KOPT-K1 (cell line): ENCODE measurements at regions not wholly inside any gene's neighbourhood (a gene's known extent, or its start where the extent isn't known, plus 50 kb on each side); places are given as distances from the start of the nearest gene placed in this dataset.

Experiments
- H3K27ac ChIP-seq: fragments of 200-600 bp; sonication (generic); 2 replicates; pipeline ENCODE4 v1.5.1; 2016; ENCODE audit warnings: antibody characterized with exemption, mild to moderate bottlenecking, low read depth, low read length; ENCODE audit not compliant: poor library complexity, severe bottlenecking
- H3K36me3 ChIP-seq: fragments of 200-600 bp; sonication (generic); 2 replicates; pipeline ENCODE4 v1.5.1; 2017; ENCODE audit warnings: antibody characterized with exemption, mild to moderate bottlenecking, low read length, moderate library complexity; ENCODE audit not compliant: insufficient read depth
- H3K9me3 ChIP-seq: fragments of 200-600 bp; sonication (generic); 2 replicates; pipeline ENCODE4 v1.5.1; 2017; ENCODE audit warnings: antibody characterized with exemption, low read length, mild to moderate bottlenecking; ENCODE audit not compliant: insufficient read depth, poor library complexity, severe bottlenecking

GRCh38 chr15:70201425-70201775, 103.7 kb upstream of the TLE3 start:
- H3K36me3 ChIP-seq: no peaks in the 10 kb centered on the region

GRCh38 chr15:70200511-70201424, 103.1 kb upstream of the TLE3 start:
- no peak overlapping the region for H3K27ac ChIP-seq
- H3K36me3 ChIP-seq: no peaks in the 10 kb centered on the region
- H3K9me3 ChIP-seq: no peaks in the 10 kb centered on the region

More at GRCh38 chr15:70201425-70201775, 103.7 kb upstream of the TLE3 start:
- H3K27ac ChIP-seq: no peak overlapping the region
- H3K9me3 ChIP-seq: no peaks in the 10 kb centered on the region

GRCh38 chr15:70199540-70200410, 102.1 kb upstream of the TLE3 start:
- no peaks in the 10 kb centered on the region for H3K9me3 ChIP-seq
- no peaks in the 10 kb centered on the region for H3K36me3 ChIP-seq
- no peak overlapping the region for H3K27ac ChIP-seq

- H3K27ac ChIP-seq: no peak overlapping the region
- H3K9me3 ChIP-seq: no peaks in the 10 kb centered on the region
- no peaks in the 10 kb centered on the region for H3K36me3 ChIP-seq
Observed at GRCh38 chr15:70199124-70199482, 101.4 kb upstream of the TLE3 start.

- no peak overlapping the region for H3K27ac ChIP-seq
- no peaks in the 10 kb centered on the region for H3K36me3 ChIP-seq
Observed at GRCh38 chr15:70198441-70199123, 100.9 kb upstream of the TLE3 start.

GRCh38 chr15:70197945-70198361, 100.2 kb upstream of the TLE3 start:
- Histone ChIP-seq H3K27ac (no peak overlapping the region), H3K9me3 (no peaks in the 10 kb centered on the region), H3K36me3 (no peaks in the 10 kb centered on the region)

More at GRCh38 chr15:70198441-70199123, 100.9 kb upstream of the TLE3 start:
- H3K9me3 ChIP-seq: no peaks in the 10 kb centered on the region

GRCh38 chr15:70197318-70197944, 99.7 kb upstream of the TLE3 start:
- H3K9me3 ChIP-seq: no peaks in the 10 kb centered on the region
- H3K27ac ChIP-seq: no peak overlapping the region
- no peaks in the 10 kb centered on the region for H3K36me3 ChIP-seq

- Histone ChIP-seq H3K27ac (peak overlapping the region; percentile 18), H3K9me3 (no peaks in the 10 kb centered on the region), H3K36me3 (no peaks in the 10 kb centered on the region)
Observed at GRCh38 chr15:70196372-70197316, 98.9 kb upstream of the TLE3 start.

GRCh38 chr15:70195587-70196305, 98.0 kb upstream of the TLE3 start:
- H3K9me3 ChIP-seq: no peaks in the 10 kb centered on the region
- H3K27ac ChIP-seq: no peak overlapping the region
- H3K36me3 ChIP-seq: no peaks in the 10 kb centered on the region

GRCh38 chr15:70195171-70195570, 97.5 kb upstream of the TLE3 start:
- Histone ChIP-seq H3K36me3 (no peaks in the 10 kb centered on the region), H3K9me3 (no peaks in the 10 kb centered on the region), H3K27ac (no peak overlapping the region)

- H3K36me3 ChIP-seq: no peaks in the 10 kb centered on the region
- H3K9me3 ChIP-seq: no peaks in the 10 kb centered on the region
- no peak overlapping the region for H3K27ac ChIP-seq
Observed at GRCh38 chr15:70194266-70194665, 96.5 kb upstream of the TLE3 start.

GRCh38 chr15:70193734-70194133, 96.0 kb upstream of the TLE3 start:
- Histone ChIP-seq H3K36me3 (no peaks in the 10 kb centered on the region), H3K27ac (no peak overlapping the region), H3K9me3 (no peaks in the 10 kb centered on the region)

- Histone ChIP-seq H3K9me3 (no peaks in the 10 kb centered on the region), H3K27ac (no peak overlapping the region), H3K36me3 (no peaks in the 10 kb centered on the region)
Observed at GRCh38 chr15:70192490-70192889, 94.8 kb upstream of the TLE3 start.
